ENCODE measurements at regions not wholly inside any gene's neighbourhood (a gene's known extent, or its start where the extent isn't known, plus 50 kb on each side); places are given as distances from the start of the nearest gene placed in this dataset.
A peak's percentile ranks its signal among the peaks of the same experiment; 100 is the strongest.

DNA sequence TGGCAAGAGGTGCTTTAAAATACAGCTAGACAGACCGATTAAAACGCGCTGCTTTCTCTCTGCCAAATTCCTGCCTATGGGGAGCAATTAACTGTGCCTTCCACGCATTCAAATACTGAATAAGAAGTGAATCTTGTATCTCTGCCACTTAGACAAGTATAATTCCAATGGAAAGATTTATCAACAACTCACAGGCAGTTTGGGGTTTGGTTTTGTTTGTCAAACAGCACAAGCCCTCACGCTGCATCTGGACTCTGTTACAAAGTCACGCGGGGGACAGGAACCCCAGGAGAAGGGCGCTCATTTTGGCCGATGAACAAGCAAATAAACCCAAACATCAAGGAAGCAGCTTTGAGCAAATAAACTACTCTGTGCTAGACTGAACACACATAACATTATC lies 61.8 kb upstream of the TMCO5A start:
- Mint-ChIP-seq H3K4me3 (no peak overlapping the region), H3K27me3 (ENCODE audit: insufficient read depth, low read depth) (peaks cover 7% of the 10 kb centered on the region), H3K9me3 (no peaks in the 10 kb centered on the region), H3K36me3 (no peaks in the 10 kb centered on the region), H3K4me1 (peaks cover 34% of the 10 kb centered on the region), H3K27ac (peak overlapping the region; percentile 24)
- TF ChIP-seq EZH2 (IDR thresholded peaks at IDR 0.05) (no peak), EZH2phosphoT487 (IDR thresholded peaks at IDR 0.05) (no peak)
- TF ChIP-seq, protein P1, sequence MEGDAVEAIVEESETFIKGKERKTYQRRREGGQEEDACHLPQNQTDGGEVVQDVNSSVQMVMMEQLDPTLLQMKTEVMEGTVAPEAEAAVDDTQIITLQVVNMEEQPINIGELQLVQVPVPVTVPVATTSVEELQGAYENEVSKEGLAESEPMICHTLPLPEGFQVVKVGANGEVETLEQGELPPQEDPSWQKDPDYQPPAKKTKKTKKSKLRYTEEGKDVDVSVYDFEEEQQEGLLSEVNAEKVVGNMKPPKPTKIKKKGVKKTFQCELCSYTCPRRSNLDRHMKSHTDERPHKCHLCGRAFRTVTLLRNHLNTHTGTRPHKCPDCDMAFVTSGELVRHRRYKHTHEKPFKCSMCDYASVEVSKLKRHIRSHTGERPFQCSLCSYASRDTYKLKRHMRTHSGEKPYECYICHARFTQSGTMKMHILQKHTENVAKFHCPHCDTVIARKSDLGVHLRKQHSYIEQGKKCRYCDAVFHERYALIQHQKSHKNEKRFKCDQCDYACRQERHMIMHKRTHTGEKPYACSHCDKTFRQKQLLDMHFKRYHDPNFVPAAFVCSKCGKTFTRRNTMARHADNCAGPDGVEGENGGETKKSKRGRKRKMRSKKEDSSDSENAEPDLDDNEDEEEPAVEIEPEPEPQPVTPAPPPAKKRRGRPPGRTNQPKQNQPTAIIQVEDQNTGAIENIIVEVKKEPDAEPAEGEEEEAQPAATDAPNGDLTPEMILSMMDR (IDR thresholded peaks at IDR 0.05): no peak
- H2AFZ ChIP-seq (replicated peaks): no peak overlapping the region
- DNase-seq (ENCODE audit: low spot score): no peak
- H3K27ac ChIP-seq: no peak overlapping the region
- H3K9me3 ChIP-seq (ENCODE audit: low read depth): no peaks in the 10 kb centered on the region
- H4K20me1 ChIP-seq (ENCODE audit: low read depth): no peaks in the 10 kb centered on the region
- H3K4me2 ChIP-seq: no peak overlapping the region
- H3F3A ChIP-seq (ENCODE audit: low read depth): no peaks in the 10 kb centered on the region
- H3K9ac ChIP-seq: no peak overlapping the region
- no peak overlapping the region for H3K4me3 ChIP-seq
- no peaks in the 10 kb centered on the region for H3K27me3 ChIP-seq
- peaks cover 17% of the 10 kb centered on the region for H3K4me1 ChIP-seq
- no peaks in the 10 kb centered on the region for H3K79me2 ChIP-seq (ENCODE audit: low read depth)
- H3K36me3 ChIP-seq: no peaks in the 10 kb centered on the region

DNA sequence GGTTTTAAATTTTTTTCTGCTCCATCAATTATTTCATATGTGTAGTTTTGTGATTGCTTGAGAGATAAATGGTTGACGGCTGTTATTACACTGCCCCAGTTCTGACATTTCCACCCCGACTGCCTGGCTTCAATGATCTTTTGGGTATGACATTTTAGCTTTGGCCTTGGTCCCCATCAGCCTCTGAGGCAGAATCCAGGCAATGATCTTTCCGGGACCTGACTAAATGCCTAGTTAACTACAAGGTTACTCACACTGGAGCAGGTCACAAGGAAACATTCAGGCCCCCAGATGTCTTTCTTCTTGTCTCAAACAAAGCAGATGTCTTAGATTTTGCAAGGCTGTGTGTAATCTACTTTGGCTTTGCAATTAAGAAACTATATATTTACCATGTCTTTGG lies 61.1 kb upstream of the TMCO5A start:
- no peak overlapping the region for H3K4me2 ChIP-seq
- H3K9ac ChIP-seq: no peak overlapping the region
- TF ChIP-seq, protein P1 (IDR thresholded peaks at IDR 0.05): no peak
- TF ChIP-seq EZH2 (IDR thresholded peaks at IDR 0.05) (no peak), EZH2phosphoT487 (IDR thresholded peaks at IDR 0.05) (no peak)
- Mint-ChIP-seq H3K4me1 (peaks cover 31% of the 10 kb centered on the region), H3K9me3 (no peaks in the 10 kb centered on the region), H3K27ac (peak overlapping the region; percentile 49), H3K27me3 (ENCODE audit: insufficient read depth, low read depth) (peaks cover 7% of the 10 kb centered on the region), H3K4me3 (no peak overlapping the region), H3K36me3 (no peaks in the 10 kb centered on the region)
- H3K4me3 ChIP-seq: no peak overlapping the region
- H3K9me3 ChIP-seq (ENCODE audit: low read depth): no peaks in the 10 kb centered on the region
- DNase-seq (ENCODE audit: low spot score): no peak
- H2AFZ ChIP-seq (replicated peaks): no peak overlapping the region
- H3K27me3 ChIP-seq: no peaks in the 10 kb centered on the region
- no peak overlapping the region for H3K27ac ChIP-seq
- H3K79me2 ChIP-seq (ENCODE audit: low read depth): no peaks in the 10 kb centered on the region
- H3K4me1 ChIP-seq: peaks cover 17% of the 10 kb centered on the region
- no peaks in the 10 kb centered on the region for H3F3A ChIP-seq (ENCODE audit: low read depth)
- no peaks in the 10 kb centered on the region for H4K20me1 ChIP-seq (ENCODE audit: low read depth)
- H3K36me3 ChIP-seq: no peaks in the 10 kb centered on the region

DNA sequence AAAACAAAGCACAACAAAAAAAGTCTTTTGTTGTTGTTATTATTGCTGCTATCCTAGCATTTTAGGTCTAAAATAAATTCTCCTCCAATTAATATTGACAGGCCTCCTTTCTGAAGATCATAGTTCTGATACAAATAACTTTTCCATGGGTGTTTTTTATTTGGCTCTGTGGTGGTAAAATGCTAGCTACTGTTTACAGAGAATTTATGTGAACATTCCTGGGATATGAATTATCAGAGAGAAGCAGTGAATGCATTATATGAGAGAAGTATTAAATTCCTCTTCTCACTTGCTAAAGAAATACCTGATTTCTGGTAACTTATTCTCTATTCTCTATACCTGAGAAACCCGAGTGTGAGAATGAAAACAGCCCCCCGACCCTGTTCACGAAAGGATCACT lies 57.5 kb upstream of the TMCO5A start:
- Mint-ChIP-seq H3K4me3 (no peak overlapping the region), H3K4me1 (peaks cover 39% of the 10 kb centered on the region), H3K27me3 (ENCODE audit: insufficient read depth, low read depth) (peaks cover 3% of the 10 kb centered on the region), H3K27ac (no peak overlapping the region), H3K36me3 (no peaks in the 10 kb centered on the region), H3K9me3 (no peaks in the 10 kb centered on the region)
- no peaks in the 10 kb centered on the region for H3K79me2 ChIP-seq (ENCODE audit: low read depth)
- no peak overlapping the region for H3K9ac ChIP-seq
- H4K20me1 ChIP-seq (ENCODE audit: low read depth): no peaks in the 10 kb centered on the region
- H3K36me3 ChIP-seq: no peaks in the 10 kb centered on the region
- no peak overlapping the region for H3K4me3 ChIP-seq
- no peak for DNase-seq (ENCODE audit: low spot score)
- H3K9me3 ChIP-seq (ENCODE audit: low read depth): no peaks in the 10 kb centered on the region
- no peak overlapping the region for H3K27ac ChIP-seq
- H3F3A ChIP-seq (ENCODE audit: low read depth): no peaks in the 10 kb centered on the region
- H3K4me2 ChIP-seq: no peak overlapping the region
- H3K4me1 ChIP-seq: peaks cover 2% of the 10 kb centered on the region
- H3K27me3 ChIP-seq: no peaks in the 10 kb centered on the region
- no peak overlapping the region for H2AFZ ChIP-seq (replicated peaks)
- no peak for TF ChIP-seq EZH2 (IDR thresholded peaks at IDR 0.05)
- TF ChIP-seq, protein P1 (IDR thresholded peaks at IDR 0.05): no peak
- TF ChIP-seq EZH2phosphoT487 (IDR thresholded peaks at IDR 0.05): no peak

Measured in neural progenitor cell (in vitro differentiated cells).